ENCODE measurements at regions not wholly inside any gene's neighbourhood (a gene's known extent, or its start where the extent isn't known, plus 50 kb on each side); places are given as distances from the start of the nearest gene placed in this dataset.

GRCh38 chr2:149814049-149814448 is 226.5 kb upstream of the MMADHC start:
- Mint-ChIP-seq H3K27me3 (no peaks in the 10 kb centered on the region), H3K4me1 (no peaks in the 10 kb centered on the region), H3K9me3 (no peaks in the 10 kb centered on the region), H3K36me3 (no peaks in the 10 kb centered on the region), H3K27ac (no peak overlapping the region), H3K4me3 (no peak overlapping the region)
- no peak for DNase-seq

DNA sequence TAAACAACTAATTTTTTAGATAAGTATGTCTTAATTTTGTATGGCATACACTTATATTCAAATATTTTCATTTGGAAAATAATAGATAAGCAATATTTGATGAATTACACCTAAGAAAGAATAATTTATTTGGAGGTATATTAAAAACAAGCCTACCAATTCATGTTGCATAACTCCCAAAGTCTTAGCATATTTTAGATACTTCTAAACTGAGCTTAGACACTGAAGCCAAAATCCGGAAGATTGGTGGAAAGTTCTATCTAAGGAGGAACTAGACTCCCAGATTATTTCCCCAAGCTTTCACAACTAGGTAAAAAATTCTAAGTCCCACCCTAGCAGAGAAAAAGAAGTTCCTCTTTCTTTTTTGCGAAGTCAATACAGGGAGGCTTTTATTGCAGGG is 221.0 kb upstream of the MMADHC start:
- H3K27ac Mint-ChIP-seq, result no peak overlapping the region
- DNase-seq, result no peak
- H3K36me3 Mint-ChIP-seq, result no peaks in the 10 kb centered on the region
- no peak overlapping the region for H3K4me3 Mint-ChIP-seq
- no peaks in the 10 kb centered on the region for H3K9me3 Mint-ChIP-seq
- H3K27me3 Mint-ChIP-seq, result no peaks in the 10 kb centered on the region
- H3K4me1 Mint-ChIP-seq, result no peaks in the 10 kb centered on the region

DNA sequence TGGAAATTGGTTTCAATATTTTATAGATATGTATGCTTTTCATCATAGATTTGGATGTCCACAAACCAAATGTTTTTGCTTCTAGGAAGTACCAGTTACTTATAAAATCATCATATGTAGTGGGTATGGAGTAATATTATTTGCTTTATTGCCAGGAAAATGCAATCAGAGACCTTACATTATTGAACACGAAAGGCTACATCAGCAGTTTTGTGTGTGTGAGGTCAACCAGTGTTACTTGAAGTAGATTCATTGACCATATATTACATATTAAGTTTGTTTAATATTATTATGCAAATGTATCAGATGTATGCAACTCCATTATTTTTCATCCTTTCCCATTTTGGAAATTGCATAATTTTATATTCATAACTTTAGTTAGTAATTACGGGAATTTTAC is 219.1 kb upstream of the MMADHC start:
- DNase-seq, result no peak
- no peak overlapping the region for H3K4me3 Mint-ChIP-seq
- no peak overlapping the region for H3K27ac Mint-ChIP-seq
- H3K27me3 Mint-ChIP-seq, result no peaks in the 10 kb centered on the region
- no peaks in the 10 kb centered on the region for H3K4me1 Mint-ChIP-seq
- no peaks in the 10 kb centered on the region for H3K36me3 Mint-ChIP-seq
- no peaks in the 10 kb centered on the region for H3K9me3 Mint-ChIP-seq

DNA sequence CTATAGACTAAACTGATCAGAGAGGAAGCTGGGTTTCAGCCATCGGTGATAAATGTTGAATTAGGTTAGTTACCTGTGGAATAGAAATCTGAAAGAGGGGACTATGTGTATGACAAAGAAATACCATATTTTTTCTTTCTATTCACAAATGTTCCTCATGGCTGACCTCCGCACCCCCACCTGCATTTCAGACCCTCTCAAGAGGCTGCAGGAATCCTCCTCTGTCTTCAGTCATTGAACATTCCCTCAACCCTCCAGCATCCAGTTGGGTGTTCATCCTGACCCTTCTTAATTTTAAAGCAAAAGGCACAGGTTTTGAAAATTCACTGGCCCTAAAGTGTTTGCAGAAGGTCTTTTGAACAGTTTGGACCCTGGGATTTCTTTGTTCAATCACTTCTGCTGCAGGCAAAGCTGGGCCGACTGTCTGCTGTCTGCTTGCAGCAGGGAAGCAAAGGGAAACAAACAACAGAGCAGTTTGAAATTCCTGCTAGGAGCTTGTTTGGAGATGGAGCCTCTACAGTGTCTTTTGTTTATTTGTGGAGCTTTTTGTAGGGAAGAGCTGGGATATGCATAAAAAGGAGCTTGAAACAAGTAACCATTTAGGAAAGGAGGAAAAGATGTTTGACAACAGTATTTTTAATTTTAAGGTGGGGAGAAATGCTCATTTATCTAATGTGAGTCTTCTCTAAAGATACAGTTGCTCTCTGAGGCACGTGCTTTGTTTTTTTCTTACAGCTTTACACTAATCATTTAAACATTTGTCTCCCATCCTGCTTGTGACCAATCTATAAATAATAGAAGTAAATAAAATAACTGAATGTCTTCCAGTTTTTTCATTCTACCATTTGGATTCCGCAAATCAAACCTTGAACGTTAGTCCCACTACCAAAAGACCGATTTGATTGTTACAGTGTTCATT is 213.3 kb upstream of the MMADHC start:
- no peaks in the 10 kb centered on the region for H3K27me3 Mint-ChIP-seq
- H3K27ac Mint-ChIP-seq, result no peak overlapping the region
- no peak overlapping the region for H3K4me3 Mint-ChIP-seq

DNA sequence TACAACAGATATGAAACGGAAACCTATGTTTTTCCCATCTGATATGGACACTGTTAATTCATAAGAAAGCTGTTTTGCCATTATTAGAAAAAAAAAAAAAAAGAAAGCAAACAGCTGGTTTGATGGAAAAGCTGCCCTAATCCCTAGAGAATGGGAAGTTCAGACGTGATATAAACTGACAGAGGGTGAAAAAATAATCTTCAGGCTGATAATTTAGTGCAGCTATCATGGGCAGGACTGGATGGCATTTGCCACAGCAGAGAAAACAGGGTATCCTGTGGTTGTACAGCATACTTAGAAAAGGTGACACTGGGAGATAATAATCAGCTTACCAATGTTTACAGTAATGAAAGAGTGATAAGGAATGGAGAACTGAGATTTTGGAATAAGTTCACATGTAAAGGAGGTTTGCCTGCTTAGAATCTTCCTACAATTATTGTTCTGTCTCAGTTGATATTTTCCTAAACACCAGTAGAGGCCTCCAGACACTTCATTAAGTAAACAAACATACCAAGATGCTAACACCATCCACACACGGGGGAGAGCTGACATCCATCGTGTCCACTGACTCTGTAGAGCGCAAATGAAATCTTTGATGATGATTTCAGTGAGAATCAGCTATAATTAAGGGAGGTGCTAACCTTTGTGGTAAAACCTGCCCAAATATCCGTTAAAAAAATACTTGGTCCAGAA is 211.6 kb upstream of the MMADHC start:
- H3K9me3 Mint-ChIP-seq, result no peaks in the 10 kb centered on the region
- no peaks in the 10 kb centered on the region for H3K36me3 Mint-ChIP-seq
- H3K27me3 Mint-ChIP-seq, result no peaks in the 10 kb centered on the region
- no peak overlapping the region for H3K4me3 Mint-ChIP-seq
- DNase-seq, result no peak
- H3K27ac Mint-ChIP-seq, result no peak overlapping the region
- H3K4me1 Mint-ChIP-seq, result no peaks in the 10 kb centered on the region

More for the DNA sequence above, 213.3 kb upstream of the MMADHC start:
- Mint-ChIP-seq H3K4me1 (no peaks in the 10 kb centered on the region), H3K9me3 (no peaks in the 10 kb centered on the region), H3K36me3 (no peaks in the 10 kb centered on the region)
- no peak for DNase-seq

DNA sequence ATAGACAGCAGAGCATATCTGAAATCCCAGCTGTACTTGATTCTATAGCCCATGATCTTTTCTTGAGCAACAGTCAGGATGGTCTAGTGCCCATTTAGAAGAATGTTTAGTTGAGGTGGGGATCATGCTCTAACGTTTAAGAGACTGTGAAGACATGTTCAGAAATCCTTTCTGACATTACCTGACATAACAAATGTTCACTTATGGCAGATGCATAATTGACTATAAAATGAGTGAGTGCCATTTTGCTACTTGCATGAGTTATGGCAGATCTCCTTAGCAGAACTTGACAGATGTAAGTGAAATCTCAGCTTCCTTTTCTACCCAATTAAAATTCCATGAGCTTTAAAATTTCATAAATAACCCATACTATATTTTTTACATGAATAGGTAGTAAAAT is 209.5 kb upstream of the MMADHC start:
- Mint-ChIP-seq H3K27me3 (no peaks in the 10 kb centered on the region), H3K27ac (no peak overlapping the region), H3K4me1 (no peaks in the 10 kb centered on the region), H3K4me3 (no peak overlapping the region), H3K9me3 (peaks cover 2% of the 10 kb centered on the region), H3K36me3 (no peaks in the 10 kb centered on the region)
- DNase-seq, result no peak

DNA sequence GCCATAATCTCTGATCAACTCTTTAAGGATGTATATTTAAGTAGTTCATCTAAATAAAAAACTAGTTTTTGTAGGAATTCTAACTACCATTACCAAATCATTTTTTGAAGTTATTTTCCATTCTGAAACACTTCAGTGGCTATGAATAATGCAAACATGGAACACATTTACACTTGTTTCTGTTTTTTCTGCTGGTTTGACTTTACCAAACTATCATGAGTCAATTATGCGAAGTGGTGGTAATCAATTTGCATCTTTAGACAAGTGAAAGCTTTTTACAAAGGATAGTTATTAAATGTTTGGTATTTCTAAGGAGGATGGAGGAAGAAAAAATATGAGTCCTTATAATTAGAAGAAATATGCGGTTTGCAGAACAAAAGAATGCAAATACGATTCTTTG is 202.0 kb upstream of the MMADHC start:
- H3K4me1 Mint-ChIP-seq, result no peaks in the 10 kb centered on the region
- no peaks in the 10 kb centered on the region for H3K27me3 Mint-ChIP-seq
- peaks cover 15% of the 10 kb centered on the region for H3K9me3 Mint-ChIP-seq
- H3K36me3 Mint-ChIP-seq, result no peaks in the 10 kb centered on the region
- no peak overlapping the region for H3K27ac Mint-ChIP-seq
- no peak for DNase-seq
- H3K4me3 Mint-ChIP-seq, result no peak overlapping the region

DNA sequence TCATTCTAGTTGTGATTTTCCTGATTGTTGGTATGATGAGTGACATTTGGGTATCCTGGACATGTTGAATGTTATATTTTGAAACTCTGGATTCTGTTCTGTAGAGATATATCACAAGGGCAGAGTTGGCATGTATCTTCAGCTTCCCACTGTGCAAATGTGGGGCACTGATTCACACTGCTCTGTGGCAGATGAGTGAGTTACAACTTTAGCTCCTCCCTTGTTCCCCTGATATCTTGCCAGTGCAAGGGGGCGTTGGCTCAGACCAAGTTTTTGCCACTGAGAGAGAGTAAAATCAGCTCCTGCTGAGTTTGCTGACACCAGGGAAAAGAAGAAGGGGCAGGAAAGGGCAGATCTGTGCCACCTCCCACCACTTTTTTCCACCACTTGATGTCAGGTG is 199.6 kb upstream of the MMADHC start:
- Mint-ChIP-seq H3K4me1 (no peaks in the 10 kb centered on the region), H3K9me3 (peaks cover 13% of the 10 kb centered on the region), H3K27me3 (no peaks in the 10 kb centered on the region)

DNA sequence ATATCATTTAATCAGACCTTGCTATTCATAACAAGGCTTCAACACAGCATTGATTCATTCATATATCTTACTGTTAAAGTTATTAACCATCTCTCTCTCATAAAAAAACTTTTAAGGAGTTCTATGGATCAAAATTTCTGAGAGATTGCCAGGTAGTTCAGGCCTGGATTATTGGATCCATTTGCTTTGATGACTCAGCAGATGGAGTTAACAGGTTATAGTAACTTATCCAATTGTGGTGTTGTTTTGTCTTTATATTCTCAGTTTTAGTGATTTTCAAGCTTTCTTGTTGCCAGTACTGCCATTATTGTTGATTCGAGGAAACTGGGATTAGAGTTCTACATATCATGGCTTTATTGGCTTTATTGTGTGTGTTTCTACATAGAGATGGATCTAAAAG is 195.7 kb upstream of the MMADHC start:
- H3K27me3 Mint-ChIP-seq, result no peaks in the 10 kb centered on the region
- H3K27ac Mint-ChIP-seq, result no peak overlapping the region
- peaks cover 10% of the 10 kb centered on the region for H3K9me3 Mint-ChIP-seq
- DNase-seq, result no peak
- no peaks in the 10 kb centered on the region for H3K4me1 Mint-ChIP-seq
- no peaks in the 10 kb centered on the region for H3K36me3 Mint-ChIP-seq
- no peak overlapping the region for H3K4me3 Mint-ChIP-seq

More for the DNA sequence above, 199.6 kb upstream of the MMADHC start:
- no peak for DNase-seq
- Mint-ChIP-seq H3K36me3 (no peaks in the 10 kb centered on the region), H3K4me3 (no peak overlapping the region), H3K27ac (no peak overlapping the region)

GRCh38 chr2:149782572-149782971 is 195.0 kb upstream of the MMADHC start:
- no peaks in the 10 kb centered on the region for H3K36me3 Mint-ChIP-seq
- H3K27me3 Mint-ChIP-seq, result no peaks in the 10 kb centered on the region
- H3K9me3 Mint-ChIP-seq, result peaks cover 4% of the 10 kb centered on the region
- no peak for DNase-seq
- H3K4me1 Mint-ChIP-seq, result no peaks in the 10 kb centered on the region
- H3K4me3 Mint-ChIP-seq, result no peak overlapping the region
- H3K27ac Mint-ChIP-seq, result no peak overlapping the region

GRCh38 chr2:149781263-149781808 is 193.8 kb upstream of the MMADHC start:
- Mint-ChIP-seq H3K4me3 (no peak overlapping the region), H3K36me3 (no peaks in the 10 kb centered on the region), H3K9me3 (peaks cover 1% of the 10 kb centered on the region), H3K4me1 (no peaks in the 10 kb centered on the region), H3K27me3 (no peaks in the 10 kb centered on the region), H3K27ac (no peak overlapping the region)
- no peak for DNase-seq

DNA sequence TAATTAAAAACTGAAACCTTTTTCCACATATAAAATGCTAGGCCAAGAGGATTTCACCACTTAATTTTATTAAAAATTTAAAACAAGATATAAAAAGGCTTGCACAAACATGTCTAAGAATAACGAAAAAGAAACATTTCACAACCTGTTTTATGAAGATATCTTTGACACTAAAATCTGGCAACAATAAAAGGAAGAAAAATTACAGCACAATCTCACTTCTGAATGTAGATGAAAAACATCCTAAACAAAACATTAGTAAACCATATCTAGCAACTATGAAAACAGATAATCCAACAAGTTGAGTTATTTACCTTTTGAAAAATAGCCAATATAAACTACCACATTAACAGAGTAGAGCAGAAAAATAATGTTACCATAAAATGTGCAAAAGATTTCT is 185.4 kb upstream of the MMADHC start:
- no peaks in the 10 kb centered on the region for H3K36me3 Mint-ChIP-seq
- H3K27ac Mint-ChIP-seq, result no peak overlapping the region
- H3K4me3 Mint-ChIP-seq, result no peak overlapping the region
- no peaks in the 10 kb centered on the region for H3K27me3 Mint-ChIP-seq
- no peaks in the 10 kb centered on the region for H3K4me1 Mint-ChIP-seq
- H3K9me3 Mint-ChIP-seq, result no peaks in the 10 kb centered on the region
- DNase-seq, result no peak

- Mint-ChIP-seq H3K9me3 (no peaks in the 10 kb centered on the region), H3K27ac (no peak overlapping the region), H3K4me1 (no peaks in the 10 kb centered on the region), H3K4me3 (no peak overlapping the region), H3K27me3 (no peaks in the 10 kb centered on the region), H3K36me3 (no peaks in the 10 kb centered on the region)
- DNase-seq, result no peak
Measured at GRCh38 chr2:149768320-149768799, 180.8 kb upstream of the MMADHC start.

DNA sequence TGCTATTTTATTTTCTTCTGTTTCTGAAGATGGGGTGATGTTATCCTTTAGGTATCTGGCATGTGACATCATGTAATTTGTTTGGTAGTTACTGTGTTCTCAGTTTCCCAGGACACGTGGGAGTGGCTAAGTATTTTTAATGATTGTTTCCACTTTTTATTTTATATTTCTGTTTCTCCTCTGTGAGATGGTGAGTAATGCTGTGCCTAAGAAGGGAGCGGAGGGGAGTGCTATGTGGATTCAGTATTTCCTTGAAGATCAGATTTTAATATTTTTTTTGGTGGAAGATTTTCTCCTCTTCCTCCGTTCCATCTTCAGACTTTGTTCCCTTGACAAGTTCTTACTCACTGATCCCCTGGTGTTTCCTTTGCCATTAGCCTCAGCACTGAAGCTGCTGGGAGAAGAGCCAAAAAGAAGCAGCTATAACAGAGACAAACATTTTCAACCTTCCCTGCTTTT is 180.0 kb upstream of the MMADHC start:
- H3K27ac Mint-ChIP-seq, result no peak overlapping the region
- no peak overlapping the region for H3K4me3 Mint-ChIP-seq
- no peak for DNase-seq
- no peaks in the 10 kb centered on the region for H3K27me3 Mint-ChIP-seq
- no peaks in the 10 kb centered on the region for H3K9me3 Mint-ChIP-seq
- H3K36me3 Mint-ChIP-seq, result no peaks in the 10 kb centered on the region
- H3K4me1 Mint-ChIP-seq, result no peaks in the 10 kb centered on the region

DNA sequence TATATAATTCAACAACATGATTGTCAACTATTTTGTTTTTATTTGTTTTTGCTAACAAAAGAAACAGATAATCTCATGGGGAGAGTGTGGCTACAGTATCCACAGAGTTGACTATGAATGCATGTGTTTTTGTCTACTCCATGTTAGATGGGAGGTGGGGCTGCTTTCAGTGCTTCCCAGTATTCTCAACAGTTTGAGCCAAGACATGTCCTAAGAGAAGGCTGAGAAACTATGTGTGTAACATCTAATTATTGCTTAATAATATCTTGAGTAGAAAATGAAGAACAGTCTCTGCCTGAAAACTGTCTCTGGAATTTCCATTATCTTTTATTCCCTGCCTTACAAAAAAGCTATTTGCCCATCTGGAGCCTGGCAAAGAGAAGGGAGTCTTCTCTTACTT is 178.8 kb upstream of the MMADHC start:
- no peaks in the 10 kb centered on the region for H3K9me3 Mint-ChIP-seq
- no peak for DNase-seq
- no peak overlapping the region for H3K4me3 Mint-ChIP-seq
- no peaks in the 10 kb centered on the region for H3K36me3 Mint-ChIP-seq
- H3K27me3 Mint-ChIP-seq, result no peaks in the 10 kb centered on the region
- H3K4me1 Mint-ChIP-seq, result no peaks in the 10 kb centered on the region
- no peak overlapping the region for H3K27ac Mint-ChIP-seq
